Activated T-cell treated with anti-CD3 and anti-CD28 coated beads, Interleukin-2, amount 50 U/mL, for 72 hours (primary cell): ENCODE measurements at regions not wholly inside any gene's neighbourhood (a gene's known extent, or its start where the extent isn't known, plus 50 kb on each side); places are given as distances from the start of the nearest gene placed in this dataset.
"Not testable (repeated sequence)": the region's sequence is repeated elsewhere in the genome, so short reads cannot be mapped to it uniquely, and the experiment has no call there.

Experiments
- ATAC-seq, 2 donors: fragments of 150-1000 bp; cut with Tn5 transposase; replicated peaks in 1 of 2; 2 replicates each; pipeline ENCODE4 v1.10.0; 2021; ENCODE audit warnings: moderate library complexity in 2 of 2, mild to moderate bottlenecking in 1 of 2
- DNase-seq, 2 donors: peaks; one replicate each; pipeline ENCODE4 v3.0.0; 2021 to 2022; ENCODE audit warnings: mixed read lengths in 1 of 2
- H3K27ac Mint-ChIP-seq: one replicate; pipeline ENCODE4 v1.8.0; 2022; ENCODE audit warnings: mild to moderate bottlenecking, moderate library complexity, mixed read lengths
- H3K27me3 Mint-ChIP-seq: one replicate; pipeline ENCODE4 v1.8.0; 2022; ENCODE audit warnings: low read depth, mixed read lengths
- H3K36me3 Mint-ChIP-seq, 2 donors: one replicate each; pipeline ENCODE4 v1.8.0; 2022; ENCODE audit warnings: mixed read lengths in 2 of 2, mild to moderate bottlenecking in 1 of 2; ENCODE audit not compliant: insufficient read depth in 2 of 2
- H3K4me1 Mint-ChIP-seq: one replicate; pipeline ENCODE4 v1.8.0; 2022; ENCODE audit warnings: low read depth, mixed read lengths
- H3K4me3 Mint-ChIP-seq, 2 donors: one replicate each; pipeline ENCODE4 v1.8.0; 2022; ENCODE audit warnings: mild to moderate bottlenecking in 2 of 2, mixed read lengths in 2 of 2, moderate library complexity in 2 of 2
- H3K9me3 Mint-ChIP-seq, 2 donors: one replicate each; pipeline ENCODE4 v1.8.0; 2022; ENCODE audit warnings: mixed read lengths in 2 of 2

GRCh38 chr1:70796298-70796697 lies 251.3 kb downstream of the PTGER3 start:
- not testable (repeated sequence) for DNase-seq, H3K36me3 Mint-ChIP-seq, H3K27me3 Mint-ChIP-seq, H3K4me1 Mint-ChIP-seq, H3K4me3 Mint-ChIP-seq, ATAC-seq, H3K27ac Mint-ChIP-seq, H3K9me3 Mint-ChIP-seq

GRCh38 chr1:70802625-70803024 lies 245.0 kb downstream of the PTGER3 start:
- not testable (repeated sequence) for DNase-seq, H3K4me1 Mint-ChIP-seq, H3K27ac Mint-ChIP-seq, H3K4me3 Mint-ChIP-seq, H3K27me3 Mint-ChIP-seq, H3K36me3 Mint-ChIP-seq, ATAC-seq
- peaks cover 9 to 12% of the 10 kb centered on the region in 2 donors for H3K9me3 Mint-ChIP-seq

- no peak for DNase-seq
- no peaks in the 10 kb centered on the region for H3K27me3 Mint-ChIP-seq
- peaks cover 7 to 9% of the 10 kb centered on the region in 2 donors for H3K9me3 Mint-ChIP-seq
- H3K4me1 Mint-ChIP-seq: no peaks in the 10 kb centered on the region
- H3K4me3 Mint-ChIP-seq: no peak overlapping the region
- no peak overlapping the region for H3K27ac Mint-ChIP-seq
- no peaks in the 10 kb centered on the region for H3K36me3 Mint-ChIP-seq
- no peak for ATAC-seq
Observed at GRCh38 chr1:70805641-70806040, 242.0 kb downstream of the PTGER3 start.

DNA sequence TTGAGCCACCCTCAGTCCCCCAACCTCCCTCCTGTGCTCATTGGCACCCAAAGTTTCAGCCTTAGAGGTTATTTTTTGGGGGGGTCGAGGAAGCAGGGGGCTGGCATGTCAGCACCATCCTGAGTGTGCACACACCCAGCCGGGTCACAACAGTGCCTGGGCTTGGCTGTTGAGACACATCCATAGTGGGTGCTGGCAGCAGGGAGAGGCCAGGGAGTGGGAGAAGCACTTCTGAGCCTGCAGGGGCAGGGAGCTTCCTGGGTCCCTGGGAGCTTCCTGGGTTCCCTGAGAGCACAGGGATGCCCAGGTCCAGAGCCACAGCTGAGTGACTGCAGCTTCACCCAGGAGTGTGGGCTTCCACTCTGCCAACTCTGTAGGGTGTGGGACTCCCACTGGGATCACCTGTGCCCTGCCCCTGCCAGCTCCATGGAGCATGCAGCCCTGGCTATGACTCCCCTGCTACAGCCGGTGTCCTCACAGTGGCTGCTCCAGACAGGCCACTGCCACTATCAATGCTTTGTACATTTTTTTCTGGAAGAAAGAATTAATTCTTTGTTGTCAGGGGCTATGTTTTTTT lies 240.4 kb downstream of the PTGER3 start:
- no peaks in the 10 kb centered on the region for H3K4me1 Mint-ChIP-seq
- DNase-seq: no peak
- ATAC-seq: no peak
- H3K27ac Mint-ChIP-seq: no peak overlapping the region
- H3K27me3 Mint-ChIP-seq: no peaks in the 10 kb centered on the region
- no peak overlapping the region for H3K4me3 Mint-ChIP-seq
- H3K36me3 Mint-ChIP-seq: no peaks in the 10 kb centered on the region
- peaks cover 4 to 9% of the 10 kb centered on the region in 2 donors for H3K9me3 Mint-ChIP-seq

GRCh38 chr1:70809069-70809468 lies 238.5 kb downstream of the PTGER3 start:
- Mint-ChIP-seq H3K36me3 (no peaks in the 10 kb centered on the region), H3K4me1 (no peaks in the 10 kb centered on the region), H3K27ac (no peak overlapping the region), H3K4me3 (no peak overlapping the region), H3K9me3 (peaks cover 4 to 8% of the 10 kb centered on the region in 2 donors), H3K27me3 (no peaks in the 10 kb centered on the region)
- no peak for DNase-seq
- no peak for ATAC-seq

DNA sequence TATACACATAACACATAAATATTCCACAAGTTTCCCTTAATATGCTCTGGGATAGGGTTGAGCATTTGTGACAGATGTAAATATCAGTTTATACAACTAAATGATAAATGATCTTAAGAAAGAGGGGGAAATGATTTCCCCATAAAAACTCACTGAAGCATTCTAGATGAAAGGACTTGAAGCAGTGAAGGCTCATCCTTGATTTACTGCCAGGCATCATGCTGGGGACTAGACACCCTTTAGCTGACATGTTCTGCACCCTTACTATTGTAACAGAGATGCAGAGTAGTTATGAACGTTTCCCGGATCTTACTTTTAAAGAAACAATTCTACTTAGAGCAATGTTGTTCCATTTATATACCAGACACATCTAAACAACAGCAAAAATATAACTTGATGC lies 235.8 kb downstream of the PTGER3 start:
- H3K36me3 Mint-ChIP-seq: no peaks in the 10 kb centered on the region
- H3K27ac Mint-ChIP-seq: no peak overlapping the region
- H3K4me3 Mint-ChIP-seq: no peak overlapping the region
- no peaks in the 10 kb centered on the region for H3K27me3 Mint-ChIP-seq
- no peaks in the 10 kb centered on the region for H3K4me1 Mint-ChIP-seq
- ATAC-seq (no peak), DNase-seq (no peak)
- H3K9me3 Mint-ChIP-seq: peaks cover 2 to 4% of the 10 kb centered on the region in 2 donors

- no peaks in the 10 kb centered on the region for H3K27me3 Mint-ChIP-seq
- ATAC-seq: no peak
Observed at GRCh38 chr1:70812442-70813109, 235.0 kb downstream of the PTGER3 start.

GRCh38 chr1:70818401-70818800 lies 229.2 kb downstream of the PTGER3 start:
- H3K36me3 Mint-ChIP-seq: no peaks in the 10 kb centered on the region
- H3K4me1 Mint-ChIP-seq: no peaks in the 10 kb centered on the region
- no peak for DNase-seq
- no peak for ATAC-seq
- peaks cover 2% of the 10 kb centered on the region in 2 donors for H3K9me3 Mint-ChIP-seq
- no peak overlapping the region for H3K27ac Mint-ChIP-seq
- no peak overlapping the region for H3K4me3 Mint-ChIP-seq
- no peaks in the 10 kb centered on the region for H3K27me3 Mint-ChIP-seq

More at GRCh38 chr1:70812442-70813109, 235.0 kb downstream of the PTGER3 start:
- H3K4me3 Mint-ChIP-seq: no peak overlapping the region
- no peaks in the 10 kb centered on the region for H3K4me1 Mint-ChIP-seq
- H3K9me3 Mint-ChIP-seq: peaks cover 2 to 4% of the 10 kb centered on the region in 2 donors
- no peak overlapping the region for H3K27ac Mint-ChIP-seq
- H3K36me3 Mint-ChIP-seq: no peaks in the 10 kb centered on the region
- DNase-seq: no peak

DNA sequence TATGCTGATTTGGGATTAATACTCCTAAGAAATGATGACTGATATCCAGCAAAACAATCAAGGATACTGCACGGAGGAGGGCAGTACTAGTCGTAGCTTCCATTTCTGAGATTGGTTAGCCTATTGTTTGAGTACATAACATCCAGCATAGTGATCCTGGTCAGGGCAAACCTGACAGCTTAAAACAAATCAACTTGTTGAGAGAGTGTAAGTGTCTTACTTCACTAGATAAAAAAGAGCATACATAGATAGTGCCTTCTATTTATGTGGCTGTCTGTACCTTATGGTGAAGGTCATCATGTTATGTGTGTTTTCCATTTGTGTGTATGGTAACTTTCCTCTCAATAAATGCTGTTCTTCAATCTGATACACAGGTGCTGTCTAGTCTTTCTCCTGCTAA lies 228.4 kb downstream of the PTGER3 start:
- no peak overlapping the region for H3K27ac Mint-ChIP-seq
- no peak overlapping the region for H3K4me3 Mint-ChIP-seq
- no peaks in the 10 kb centered on the region for H3K4me1 Mint-ChIP-seq
- no peaks in the 10 kb centered on the region for H3K36me3 Mint-ChIP-seq
- DNase-seq (no peak), ATAC-seq (no peak)
- H3K27me3 Mint-ChIP-seq: no peaks in the 10 kb centered on the region
- H3K9me3 Mint-ChIP-seq: no peaks in the 10 kb centered on the region

GRCh38 chr1:70819785-70820184 lies 227.8 kb downstream of the PTGER3 start:
- no peak for DNase-seq
- no peak for ATAC-seq
- Mint-ChIP-seq H3K36me3 (no peaks in the 10 kb centered on the region), H3K4me3 (no peak overlapping the region), H3K9me3 (no peaks in the 10 kb centered on the region), H3K4me1 (no peaks in the 10 kb centered on the region), H3K27me3 (no peaks in the 10 kb centered on the region), H3K27ac (no peak overlapping the region)

DNA sequence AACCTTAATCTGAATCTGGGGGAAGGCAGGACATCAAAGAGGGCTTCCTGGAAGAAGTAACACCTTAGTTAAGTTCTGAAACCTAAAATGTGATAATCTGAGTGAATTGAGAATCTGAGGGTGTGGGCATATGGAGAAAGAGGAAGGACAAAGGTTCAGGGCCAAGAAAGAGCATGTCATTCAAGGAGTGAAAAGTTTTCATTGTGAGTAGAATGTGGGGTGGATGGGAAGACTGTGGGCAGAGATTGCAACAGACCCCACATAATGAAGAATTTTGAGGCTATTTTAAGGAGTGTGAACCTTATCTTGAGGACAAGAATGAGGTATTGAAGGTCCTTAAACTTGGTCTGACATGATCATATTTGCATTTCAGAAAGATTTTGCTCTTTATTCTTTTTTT lies 227.2 kb downstream of the PTGER3 start:
- Mint-ChIP-seq H3K36me3 (no peaks in the 10 kb centered on the region), H3K27me3 (no peaks in the 10 kb centered on the region), H3K4me3 (no peak overlapping the region), H3K27ac (no peak overlapping the region), H3K4me1 (no peaks in the 10 kb centered on the region), H3K9me3 (peaks cover 0 to 1% of the 10 kb centered on the region in 2 donors)
- DNase-seq (no peak), ATAC-seq (no peak)

DNA sequence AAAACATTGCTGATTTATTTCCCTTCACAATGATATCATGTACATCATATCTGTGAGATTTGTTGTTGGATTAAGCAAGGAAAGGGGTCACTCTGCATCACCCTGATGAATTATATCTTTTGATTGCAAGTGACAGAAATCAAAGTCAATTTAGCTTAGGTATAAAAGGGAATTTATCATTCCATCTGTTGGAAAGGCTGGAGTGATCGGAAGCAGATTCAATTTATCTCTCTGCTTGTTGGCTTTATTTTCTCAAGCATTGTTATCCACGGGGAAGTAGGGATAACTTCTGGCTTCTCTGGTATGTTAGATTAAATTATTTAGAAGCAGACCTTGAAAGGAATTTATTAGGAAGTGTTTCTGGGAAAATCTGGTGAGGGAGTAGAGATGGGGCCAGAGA lies 226.6 kb downstream of the PTGER3 start:
- ATAC-seq (no peak), DNase-seq (no peak)
- H3K27me3 Mint-ChIP-seq: no peaks in the 10 kb centered on the region
- no peak overlapping the region for H3K27ac Mint-ChIP-seq
- peaks cover 0 to 3% of the 10 kb centered on the region in 2 donors for H3K9me3 Mint-ChIP-seq
- H3K4me3 Mint-ChIP-seq: no peak overlapping the region
- H3K36me3 Mint-ChIP-seq: no peaks in the 10 kb centered on the region
- no peaks in the 10 kb centered on the region for H3K4me1 Mint-ChIP-seq

- H3K4me1 Mint-ChIP-seq: no peaks in the 10 kb centered on the region
- no peak overlapping the region for H3K4me3 Mint-ChIP-seq
- H3K27me3 Mint-ChIP-seq: no peaks in the 10 kb centered on the region
- no peak for ATAC-seq
- DNase-seq: no peak
- peaks cover 0 to 5% of the 10 kb centered on the region in 2 donors for H3K9me3 Mint-ChIP-seq
- no peaks in the 10 kb centered on the region for H3K36me3 Mint-ChIP-seq
- H3K27ac Mint-ChIP-seq: no peak overlapping the region
Observed at GRCh38 chr1:70826428-70826827, 221.2 kb downstream of the PTGER3 start.

GRCh38 chr1:70827030-70827429 lies 220.6 kb downstream of the PTGER3 start:
- no peaks in the 10 kb centered on the region for H3K27me3 Mint-ChIP-seq

More at GRCh38 chr1:70827030-70827429, 220.6 kb downstream of the PTGER3 start:
- Mint-ChIP-seq H3K4me1 (no peaks in the 10 kb centered on the region), H3K4me3 (no peak overlapping the region), H3K36me3 (no peaks in the 10 kb centered on the region), H3K27ac (no peak overlapping the region), H3K9me3 (peaks cover 0 to 5% of the 10 kb centered on the region in 2 donors)
- DNase-seq (no peak), ATAC-seq (no peak)
